ENCODE measurements at regions not wholly inside any gene's neighbourhood (a gene's known extent, or its start where the extent isn't known, plus 50 kb on each side); places are given as distances from the start of the nearest gene placed in this dataset.
"Not testable (repeated sequence)": the region's sequence is repeated elsewhere in the genome, so short reads cannot be mapped to it uniquely, and the experiment has no call there.

DNA sequence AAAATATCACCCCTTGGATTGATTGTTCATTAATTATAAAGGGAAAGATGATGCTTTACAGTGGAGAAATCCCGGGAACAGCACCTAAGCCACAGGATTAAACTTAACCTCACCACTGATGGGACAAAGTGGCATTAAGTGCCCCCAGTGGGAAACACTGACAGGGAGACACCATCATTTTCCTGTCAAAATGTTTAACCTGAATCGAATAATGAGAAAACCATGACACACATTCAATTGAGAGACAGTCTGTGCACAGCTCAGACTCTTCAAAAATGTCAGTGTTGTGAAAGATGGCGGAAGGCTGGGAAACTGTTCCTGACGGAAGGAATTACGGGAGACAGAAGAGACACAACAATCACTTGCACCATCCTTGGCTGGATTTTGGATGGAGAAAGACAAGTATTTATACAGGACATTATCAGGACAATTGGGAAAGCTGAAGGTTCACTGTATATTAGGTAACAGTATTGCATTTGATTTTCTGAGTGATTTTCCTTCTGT is 111.8 kb upstream of the ASB18 start:
- no peaks in the 10 kb centered on the region for H3K4me1 ChIP-seq (ENCODE audit: control insufficient read depth, insufficient read depth, low read length)
- H3K4me3 ChIP-seq (ENCODE audit: low read length) = no peak overlapping the region
- H3K9me3 ChIP-seq (ENCODE audit: control insufficient read depth, insufficient read depth, low read length) = no peaks in the 10 kb centered on the region
- no CpG with 5 or more reads among the region's 5 CpGs for WGBS (ENCODE audit: insufficient coverage, insufficient read length)
- no peaks in the 10 kb centered on the region for H3K36me3 ChIP-seq (ENCODE audit: control insufficient read depth, insufficient read depth, low read length)
- H3K27me3 ChIP-seq (ENCODE audit: control insufficient read depth, insufficient read depth, low read length) = no peaks in the 10 kb centered on the region
- no peak overlapping the region for H3K27ac ChIP-seq (ENCODE audit: low read length)
- no peak for DNase-seq (ENCODE audit: low read depth, low spot score)

DNA sequence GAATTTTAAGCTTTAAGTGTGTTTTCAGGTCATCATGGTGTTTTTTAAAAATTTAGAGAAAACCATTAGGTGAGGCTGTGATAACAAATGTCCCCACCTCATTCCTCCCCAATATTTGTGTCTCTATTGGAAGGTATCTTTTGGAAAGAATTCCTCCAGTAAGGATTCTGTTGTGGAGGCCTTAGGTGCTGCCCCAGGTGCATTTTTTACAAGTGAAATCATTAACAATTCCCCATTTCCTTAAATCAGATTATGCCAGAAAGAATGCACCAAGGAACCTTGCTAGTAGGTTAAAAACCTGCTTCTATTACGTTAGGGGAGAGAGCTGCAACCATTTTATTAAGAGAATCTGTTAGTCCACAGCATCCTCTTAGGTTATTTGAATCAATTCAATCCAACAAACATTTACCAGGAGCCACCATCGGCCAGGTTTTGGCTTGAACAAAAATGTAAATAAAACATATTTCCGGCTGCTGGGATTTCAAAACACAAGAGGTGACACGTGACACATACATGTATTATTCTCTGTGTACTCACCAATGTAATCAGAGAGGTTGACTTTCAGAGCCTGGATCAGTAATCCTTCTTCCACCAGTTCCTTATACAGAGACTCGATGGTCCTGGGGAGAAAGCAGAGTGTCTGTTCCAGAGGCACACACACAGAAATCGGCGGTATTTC is 112.5 kb upstream of the ASB18 start:
- Histone ChIP-seq H3K4me3 (ENCODE audit: low read length) (no peak overlapping the region), H3K4me1 (ENCODE audit: control insufficient read depth, insufficient read depth, low read length) (no peaks in the 10 kb centered on the region), H3K9me3 (ENCODE audit: control insufficient read depth, insufficient read depth, low read length) (no peaks in the 10 kb centered on the region), H3K27me3 (ENCODE audit: control insufficient read depth, insufficient read depth, low read length) (no peaks in the 10 kb centered on the region), H3K27ac (ENCODE audit: low read length) (no peak overlapping the region), H3K36me3 (ENCODE audit: control insufficient read depth, insufficient read depth, low read length) (no peaks in the 10 kb centered on the region)
- DNase-seq (ENCODE audit: low read depth, low spot score) = no peak
- WGBS (ENCODE audit: insufficient coverage, insufficient read length) = no CpG with 5 or more reads among the region's 7 CpGs

DNA sequence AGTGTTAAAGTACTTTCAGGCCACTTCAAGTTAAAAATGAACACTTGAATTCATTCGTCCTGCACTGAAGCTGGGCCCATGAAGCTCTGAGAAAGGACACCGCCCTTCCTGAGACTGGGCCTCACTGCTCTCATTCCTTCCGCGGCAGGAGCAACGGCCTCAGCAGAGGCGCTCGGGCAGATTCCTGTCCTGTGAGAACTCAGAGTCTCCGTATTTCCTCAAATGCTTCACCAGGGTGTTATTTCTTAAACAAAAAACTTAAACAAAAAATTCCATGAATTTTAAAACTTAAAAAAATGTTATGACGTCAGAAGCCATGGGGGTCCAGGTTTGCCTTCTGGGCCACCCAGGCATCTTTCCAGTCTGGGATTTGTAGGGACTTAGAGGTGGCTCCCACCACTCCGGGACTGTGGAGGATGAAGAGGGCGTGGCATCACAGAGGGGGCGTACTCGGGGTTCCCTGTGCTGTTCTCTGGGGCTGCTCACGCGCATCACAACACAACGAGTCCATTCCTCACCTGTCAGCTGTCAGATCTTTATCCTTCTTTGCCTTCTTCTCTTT is 115.9 kb upstream of the ASB18 start:
- no peak overlapping the region for H3K4me3 ChIP-seq (ENCODE audit: low read length)
- no peak overlapping the region for H3K27ac ChIP-seq (ENCODE audit: low read length)
- no peaks in the 10 kb centered on the region for H3K4me1 ChIP-seq (ENCODE audit: control insufficient read depth, insufficient read depth, low read length)
- no peaks in the 10 kb centered on the region for H3K36me3 ChIP-seq (ENCODE audit: control insufficient read depth, insufficient read depth, low read length)
- H3K27me3 ChIP-seq (ENCODE audit: control insufficient read depth, insufficient read depth, low read length) = no peaks in the 10 kb centered on the region
- no peak for DNase-seq (ENCODE audit: low read depth, low spot score)
- no CpG with 5 or more reads among the region's 16 CpGs for WGBS (ENCODE audit: insufficient coverage, insufficient read length)
- no peaks in the 10 kb centered on the region for H3K9me3 ChIP-seq (ENCODE audit: control insufficient read depth, insufficient read depth, low read length)

DNA sequence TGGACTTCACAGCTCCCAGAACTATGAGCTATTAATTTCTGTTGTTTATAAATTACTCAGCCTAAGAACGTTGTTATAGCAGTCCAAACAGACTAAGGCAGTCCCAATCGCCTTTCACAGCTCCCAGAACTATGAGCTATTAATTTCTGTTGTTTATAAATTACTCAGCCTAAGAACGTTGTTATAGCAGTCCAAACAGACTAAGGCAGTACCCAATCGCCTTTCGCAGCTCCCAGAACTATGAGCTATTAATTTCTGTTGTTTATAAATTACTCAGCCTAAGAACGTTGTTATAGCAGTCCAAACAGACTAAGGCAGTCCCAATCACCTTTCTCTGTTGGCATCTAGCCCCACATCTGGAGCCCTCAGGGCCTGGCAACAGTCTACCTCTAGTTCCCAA is 117.0 kb upstream of the ASB18 start:
- not testable (repeated sequence) for H3K4me3 ChIP-seq (ENCODE audit: low read length); H3K27ac ChIP-seq (ENCODE audit: low read length); H3K36me3 ChIP-seq (ENCODE audit: control insufficient read depth, insufficient read depth, low read length); H3K27me3 ChIP-seq (ENCODE audit: control insufficient read depth, insufficient read depth, low read length); H3K9me3 ChIP-seq (ENCODE audit: control insufficient read depth, insufficient read depth, low read length); H3K4me1 ChIP-seq (ENCODE audit: control insufficient read depth, insufficient read depth, low read length); DNase-seq (ENCODE audit: low read depth, low spot score)
- no CpG with 5 or more reads among the region's 6 CpGs for WGBS (ENCODE audit: insufficient coverage, insufficient read length)

DNA sequence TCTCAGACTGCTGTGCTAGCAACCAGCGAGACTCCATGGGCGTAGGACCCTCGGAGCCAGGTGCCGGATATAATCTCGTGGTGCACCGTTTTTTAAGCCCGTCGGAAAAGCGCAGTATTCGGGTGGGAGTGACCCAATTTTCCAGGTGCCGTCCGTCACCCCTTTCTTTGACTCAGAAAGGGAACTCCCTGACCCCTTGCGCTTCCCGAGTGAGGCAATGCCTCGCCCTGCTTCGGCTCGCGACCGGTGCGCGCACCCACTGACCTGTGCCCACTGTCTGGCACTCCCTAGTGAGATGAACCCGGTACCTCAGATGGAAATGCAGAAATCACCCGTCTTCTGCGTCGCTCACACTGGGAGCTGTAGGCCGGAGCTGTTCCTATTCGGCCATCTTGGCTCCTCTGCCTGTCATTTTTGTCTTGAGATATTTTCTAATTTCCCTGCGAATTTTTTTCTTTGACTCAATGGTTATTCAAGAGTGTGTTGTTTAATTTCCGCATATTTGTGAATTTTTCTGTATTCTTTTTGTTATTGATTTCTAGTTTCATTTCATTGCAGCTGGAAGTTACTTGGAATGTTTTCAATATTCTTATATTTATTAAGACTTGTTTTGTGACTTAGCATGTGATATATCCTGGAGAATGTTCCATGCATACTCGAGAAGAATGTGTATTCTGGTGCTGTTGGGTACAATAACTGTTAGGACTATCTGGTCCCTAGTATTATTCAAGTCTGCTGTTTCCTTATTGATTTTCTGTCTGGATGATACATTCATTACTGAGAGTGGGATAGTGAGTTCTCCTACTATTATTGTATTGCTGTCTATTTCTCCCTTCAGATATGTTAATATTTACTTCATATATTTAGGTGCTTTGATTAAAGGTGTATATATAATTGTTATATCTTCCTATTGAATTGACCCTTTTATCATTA is 125.3 kb upstream of the ASB18 start:
- not testable (repeated sequence) for H3K27ac ChIP-seq (ENCODE audit: low read length); H3K36me3 ChIP-seq (ENCODE audit: control insufficient read depth, insufficient read depth, low read length); DNase-seq (ENCODE audit: low read depth, low spot score); H3K4me1 ChIP-seq (ENCODE audit: control insufficient read depth, insufficient read depth, low read length); H3K9me3 ChIP-seq (ENCODE audit: control insufficient read depth, insufficient read depth, low read length); H3K27me3 ChIP-seq (ENCODE audit: control insufficient read depth, insufficient read depth, low read length)
- WGBS (ENCODE audit: insufficient coverage, insufficient read length) = no CpG with 5 or more reads among the region's 30 CpGs
- H3K4me3 ChIP-seq (ENCODE audit: low read length) = peak overlapping the region; percentile 33; the same call in 1 of the 2 replicates

DNA sequence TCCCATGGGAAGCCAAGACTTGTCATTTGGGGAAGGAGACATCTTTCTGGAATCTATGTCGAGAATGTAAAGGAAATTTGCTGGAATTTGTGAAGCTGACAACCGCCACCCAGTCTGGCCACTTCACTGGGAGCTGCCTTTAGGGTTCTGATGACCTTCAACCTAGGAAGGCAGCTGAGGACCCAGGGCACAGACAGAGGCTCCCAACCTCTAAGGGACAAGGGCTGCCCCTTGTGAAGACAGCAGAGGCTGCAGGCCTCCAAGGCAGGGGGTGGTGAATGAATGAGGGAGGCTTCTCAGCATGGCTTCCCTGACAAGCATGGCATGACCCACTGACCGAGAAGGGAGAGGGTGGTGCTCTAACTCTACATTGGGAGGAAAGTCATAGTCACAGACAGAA is 128.9 kb upstream of the ASB18 start:
- Histone ChIP-seq H3K27me3 (ENCODE audit: control insufficient read depth, insufficient read depth, low read length) (no peaks in the 10 kb centered on the region), H3K4me1 (ENCODE audit: control insufficient read depth, insufficient read depth, low read length) (no peaks in the 10 kb centered on the region), H3K36me3 (ENCODE audit: control insufficient read depth, insufficient read depth, low read length) (no peaks in the 10 kb centered on the region), H3K9me3 (ENCODE audit: control insufficient read depth, insufficient read depth, low read length) (no peaks in the 10 kb centered on the region), H3K4me3 (ENCODE audit: low read length) (no peak overlapping the region), H3K27ac (ENCODE audit: low read length) (no peak overlapping the region)
- no peak for DNase-seq (ENCODE audit: low read depth, low spot score)
- no CpG with 5 or more reads among the region's 3 CpGs for WGBS (ENCODE audit: insufficient coverage, insufficient read length)

DNA sequence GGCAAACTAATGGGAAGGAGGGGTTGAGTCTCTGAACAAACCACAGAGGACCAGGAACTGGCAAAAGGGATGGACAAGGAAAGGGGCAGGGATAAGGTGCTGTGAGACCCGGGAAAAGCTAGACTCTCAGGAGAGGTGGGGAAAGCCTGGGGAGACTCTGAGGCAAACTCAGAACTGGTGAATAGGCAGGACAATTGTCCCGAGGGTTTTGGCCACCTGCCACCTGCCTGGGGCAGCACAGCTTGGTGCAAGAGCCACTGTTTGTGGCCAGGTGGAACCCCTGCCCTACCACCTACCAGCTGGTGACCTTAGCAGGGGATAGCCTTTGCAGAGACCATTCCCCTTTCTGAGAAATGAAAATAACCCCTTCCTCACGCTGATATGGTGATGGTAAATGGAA is 129.4 kb upstream of the ASB18 start:
- Histone ChIP-seq H3K9me3 (ENCODE audit: control insufficient read depth, insufficient read depth, low read length) (no peaks in the 10 kb centered on the region), H3K36me3 (ENCODE audit: control insufficient read depth, insufficient read depth, low read length) (no peaks in the 10 kb centered on the region), H3K27ac (ENCODE audit: low read length) (no peak overlapping the region), H3K4me1 (ENCODE audit: control insufficient read depth, insufficient read depth, low read length) (no peaks in the 10 kb centered on the region), H3K4me3 (ENCODE audit: low read length) (no peak overlapping the region), H3K27me3 (ENCODE audit: control insufficient read depth, insufficient read depth, low read length) (no peaks in the 10 kb centered on the region)
- DNase-seq (ENCODE audit: low read depth, low spot score) = no peak
- WGBS (ENCODE audit: insufficient coverage, insufficient read length) = no CpG with 5 or more reads among the region's 3 CpGs

DNA sequence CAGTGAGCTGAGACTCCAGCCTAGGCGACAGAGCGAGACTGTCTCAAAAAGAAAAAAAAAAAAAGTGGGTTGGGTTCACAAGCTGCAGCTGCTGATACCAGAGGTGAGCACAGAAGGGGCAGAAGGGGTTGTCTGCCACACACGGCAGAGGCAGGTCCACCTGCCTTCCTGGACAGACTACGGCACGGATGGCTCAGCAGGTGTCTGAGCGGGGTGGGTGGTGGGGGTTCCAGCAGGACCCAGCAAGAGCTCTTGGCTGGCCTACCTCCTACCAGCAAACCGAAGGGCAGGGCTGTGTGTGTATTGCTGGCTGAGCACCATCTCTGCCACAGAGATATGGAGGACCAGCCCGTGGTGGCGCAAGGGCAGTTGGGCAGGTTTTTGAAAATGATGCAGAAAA is 130.4 kb upstream of the ASB18 start:
- WGBS (ENCODE audit: insufficient coverage, insufficient read length) = no CpG with 5 or more reads among the region's 9 CpGs

DNA sequence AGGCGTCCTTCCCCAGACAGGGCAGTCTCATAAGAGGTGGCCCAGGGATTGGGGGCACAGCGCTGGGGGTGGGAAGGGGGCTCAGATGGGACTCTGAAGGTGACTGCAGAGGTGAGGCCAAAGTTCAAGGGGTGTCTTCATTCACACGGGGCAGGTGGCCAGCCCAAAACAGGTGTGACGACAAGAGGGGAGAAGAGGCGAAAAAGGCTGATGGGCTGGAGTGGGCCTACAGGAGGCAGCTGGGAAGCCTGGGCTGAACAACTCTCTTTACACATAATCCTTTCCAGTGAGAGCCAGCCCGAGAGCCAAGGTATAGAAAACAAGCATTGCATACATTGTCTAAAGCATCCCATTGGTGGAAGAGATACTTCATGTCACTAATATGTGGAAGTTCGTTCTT is 130.9 kb upstream of the ASB18 start:
- no CpG with 5 or more reads among the region's 7 CpGs for WGBS (ENCODE audit: insufficient coverage, insufficient read length)

More for the DNA sequence above, 130.4 kb upstream of the ASB18 start:
- H3K4me3 ChIP-seq (ENCODE audit: low read length) = no peak overlapping the region
- H3K27me3 ChIP-seq (ENCODE audit: control insufficient read depth, insufficient read depth, low read length) = no peaks in the 10 kb centered on the region
- H3K4me1 ChIP-seq (ENCODE audit: control insufficient read depth, insufficient read depth, low read length) = no peaks in the 10 kb centered on the region
- no peak overlapping the region for H3K27ac ChIP-seq (ENCODE audit: low read length)
- H3K9me3 ChIP-seq (ENCODE audit: control insufficient read depth, insufficient read depth, low read length) = no peaks in the 10 kb centered on the region
- DNase-seq (ENCODE audit: low read depth, low spot score) = no peak
- H3K36me3 ChIP-seq (ENCODE audit: control insufficient read depth, insufficient read depth, low read length) = no peaks in the 10 kb centered on the region

DNA sequence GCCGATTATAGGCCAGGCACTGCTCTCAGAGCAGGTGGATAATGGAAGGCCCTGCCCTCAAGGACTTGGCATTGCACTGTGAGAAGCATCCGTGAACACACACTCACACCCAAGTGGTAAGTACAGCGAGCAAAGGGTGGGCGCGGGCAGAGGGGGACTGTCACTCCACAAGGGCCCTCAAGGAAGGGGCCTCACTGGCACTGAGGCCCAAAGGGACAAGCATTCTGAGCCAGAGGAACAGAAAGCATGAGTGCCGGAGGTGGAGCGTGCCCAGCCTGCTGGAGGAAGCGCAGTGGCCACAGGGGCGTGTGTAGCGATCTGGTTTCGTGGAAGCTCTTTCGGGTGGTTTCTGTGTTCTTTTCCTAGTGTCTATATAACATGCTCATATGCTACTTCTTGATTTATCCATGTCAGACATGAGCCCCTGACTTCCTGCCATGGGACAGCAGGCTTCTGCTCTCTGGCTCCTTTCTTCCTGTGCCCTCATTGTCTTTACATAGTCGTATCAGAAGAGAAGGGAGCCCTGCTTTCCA is 132.7 kb upstream of the ASB18 start:
- DNase-seq (ENCODE audit: low read depth, low spot score) = no peak
- WGBS (ENCODE audit: insufficient coverage, insufficient read length) = no CpG with 5 or more reads among the region's 13 CpGs
- Histone ChIP-seq H3K9me3 (ENCODE audit: control insufficient read depth, insufficient read depth, low read length) (no peaks in the 10 kb centered on the region), H3K27ac (ENCODE audit: low read length) (no peak overlapping the region), H3K4me3 (ENCODE audit: low read length) (no peak overlapping the region), H3K4me1 (ENCODE audit: control insufficient read depth, insufficient read depth, low read length) (no peaks in the 10 kb centered on the region), H3K27me3 (ENCODE audit: control insufficient read depth, insufficient read depth, low read length) (no peaks in the 10 kb centered on the region), H3K36me3 (ENCODE audit: control insufficient read depth, insufficient read depth, low read length) (no peaks in the 10 kb centered on the region)

More for the DNA sequence above, 130.9 kb upstream of the ASB18 start:
- Histone ChIP-seq H3K9me3 (ENCODE audit: control insufficient read depth, insufficient read depth, low read length) (no peaks in the 10 kb centered on the region), H3K4me1 (ENCODE audit: control insufficient read depth, insufficient read depth, low read length) (no peaks in the 10 kb centered on the region), H3K27me3 (ENCODE audit: control insufficient read depth, insufficient read depth, low read length) (no peaks in the 10 kb centered on the region), H3K36me3 (ENCODE audit: control insufficient read depth, insufficient read depth, low read length) (no peaks in the 10 kb centered on the region), H3K27ac (ENCODE audit: low read length) (no peak overlapping the region), H3K4me3 (ENCODE audit: low read length) (no peak overlapping the region)
- DNase-seq (ENCODE audit: low read depth, low spot score) = no peak
